ENCODE measurements at regions not wholly inside any gene's neighbourhood (a gene's known extent, or its start where the extent isn't known, plus 50 kb on each side); places are given as distances from the start of the nearest gene placed in this dataset.

GRCh38 chr4:30181918-30182317, 538.3 kb upstream of the PCDH7 start:
- no peak overlapping the region for H2AK5ac ChIP-seq (ENCODE audit: low read depth, low read length)
- H3K18ac ChIP-seq (ENCODE audit: low read length): no peak overlapping the region
- H2BK15ac ChIP-seq (ENCODE audit: low read length): no peak overlapping the region
- WGBS, 2 donors (ENCODE audit: extremely low coverage in 2 of 2, insufficient read length in 2 of 2, insufficient replicate concordance in 1 of 2): no CpG with 5 or more reads among the region's 2 CpGs
- no peak overlapping the region for H2AFZ ChIP-seq (ENCODE audit: low read length)
- H4K8ac ChIP-seq (ENCODE audit: low read depth, low read length): no peak overlapping the region
- H3K9ac ChIP-seq (ENCODE audit: low read depth, low read length, poor library complexity): no peak overlapping the region
- H3K27ac ChIP-seq (replicated peaks; ENCODE audit: low read length): no peak overlapping the region
- no peak for DNase-seq (ENCODE audit: low spot score)
- no peak overlapping the region for H3K14ac ChIP-seq (ENCODE audit: low read length)
- H3K4ac ChIP-seq (ENCODE audit: low read length): no peak overlapping the region
- H3K4me3 ChIP-seq (ENCODE audit: low read length in 2 of 2): no peak overlapping the region
- no peak overlapping the region for H3K4me2 ChIP-seq (ENCODE audit: insufficient read depth, low read length, poor library complexity, severe bottlenecking)
- no peaks in the 10 kb centered on the region for H3K9me3 ChIP-seq (replicated peaks in 1 of 2; ENCODE audit: control insufficient read depth in 2 of 2, insufficient read depth in 1 of 2, low read depth in 1 of 2, low read length in 2 of 2)
- H3K27me3 ChIP-seq (ENCODE audit: control insufficient read depth in 3 of 3, insufficient read depth in 3 of 3, low read depth in 1 of 3, low read length in 3 of 3): no peaks in the 10 kb centered on the region
- no peak overlapping the region for H2BK5ac ChIP-seq (ENCODE audit: low read length)
- H2BK120ac ChIP-seq (ENCODE audit: low read depth, low read length): no peak overlapping the region
- no peaks in the 10 kb centered on the region for H3K36me3 ChIP-seq (replicated peaks in 1 of 2; ENCODE audit: control insufficient read depth in 2 of 2, insufficient read depth in 2 of 2, low read length in 2 of 2)
- no peak overlapping the region for H3K23ac ChIP-seq (ENCODE audit: low read depth, low read length, poor library complexity)
- H2BK12ac ChIP-seq (ENCODE audit: low read length): no peak overlapping the region
- H4K91ac ChIP-seq (ENCODE audit: low read depth, low read length, poor library complexity): no peak overlapping the region
- H3K4me1 ChIP-seq (ENCODE audit: control insufficient read depth in 2 of 2, insufficient read depth in 1 of 2, low read depth in 1 of 2, low read length in 2 of 2): no peaks in the 10 kb centered on the region
- H3K79me1 ChIP-seq (ENCODE audit: low read depth, low read length): no peaks in the 10 kb centered on the region

GRCh38 chr4:30182786-30183185, 537.4 kb upstream of the PCDH7 start:
- no peak overlapping the region for H3K4me2 ChIP-seq (ENCODE audit: insufficient read depth, low read length, poor library complexity, severe bottlenecking)
- H3K27me3 ChIP-seq (ENCODE audit: control insufficient read depth in 3 of 3, insufficient read depth in 3 of 3, low read depth in 1 of 3, low read length in 3 of 3): no peaks in the 10 kb centered on the region
- H2BK5ac ChIP-seq (ENCODE audit: low read length): no peak overlapping the region
- H2BK12ac ChIP-seq (ENCODE audit: low read length): no peak overlapping the region
- no peaks in the 10 kb centered on the region for H3K4me1 ChIP-seq (ENCODE audit: control insufficient read depth in 2 of 2, insufficient read depth in 1 of 2, low read depth in 1 of 2, low read length in 2 of 2)
- H3K23ac ChIP-seq (ENCODE audit: low read depth, low read length, poor library complexity): no peak overlapping the region
- H4K91ac ChIP-seq (ENCODE audit: low read depth, low read length, poor library complexity): no peak overlapping the region
- no peak overlapping the region for H3K18ac ChIP-seq (ENCODE audit: low read length)
- no peak overlapping the region for H3K9ac ChIP-seq (ENCODE audit: low read depth, low read length, poor library complexity)
- no peaks in the 10 kb centered on the region for H3K79me1 ChIP-seq (ENCODE audit: low read depth, low read length)
- H3K4me3 ChIP-seq (ENCODE audit: low read length in 2 of 2): no peak overlapping the region
- DNase-seq (ENCODE audit: low spot score): no peak
- H2AFZ ChIP-seq (ENCODE audit: low read length): no peak overlapping the region
- H3K36me3 ChIP-seq (replicated peaks in 1 of 2; ENCODE audit: control insufficient read depth in 2 of 2, insufficient read depth in 2 of 2, low read length in 2 of 2): no peaks in the 10 kb centered on the region
- H2AK5ac ChIP-seq (ENCODE audit: low read depth, low read length): no peak overlapping the region
- no peak overlapping the region for H2BK15ac ChIP-seq (ENCODE audit: low read length)
- H3K27ac ChIP-seq (replicated peaks; ENCODE audit: low read length): no peak overlapping the region
- no peak overlapping the region for H4K8ac ChIP-seq (ENCODE audit: low read depth, low read length)
- WGBS, 2 donors (ENCODE audit: extremely low coverage in 2 of 2, insufficient read length in 2 of 2, insufficient replicate concordance in 1 of 2): no CpG with 5 or more reads among the region's 2 CpGs
- no peak overlapping the region for H3K4ac ChIP-seq (ENCODE audit: low read length)
- H3K9me3 ChIP-seq (replicated peaks in 1 of 2; ENCODE audit: control insufficient read depth in 2 of 2, insufficient read depth in 1 of 2, low read depth in 1 of 2, low read length in 2 of 2): no peaks in the 10 kb centered on the region
- no peak overlapping the region for H3K14ac ChIP-seq (ENCODE audit: low read length)
- H2BK120ac ChIP-seq (ENCODE audit: low read depth, low read length): no peak overlapping the region

- H4K8ac ChIP-seq (ENCODE audit: low read depth, low read length): no peak overlapping the region
- no peaks in the 10 kb centered on the region for H3K27me3 ChIP-seq (ENCODE audit: control insufficient read depth in 3 of 3, insufficient read depth in 3 of 3, low read depth in 1 of 3, low read length in 3 of 3)
- no peak overlapping the region for H4K91ac ChIP-seq (ENCODE audit: low read depth, low read length, poor library complexity)
- H3K27ac ChIP-seq (replicated peaks; ENCODE audit: low read length): no peak overlapping the region
- H2AK5ac ChIP-seq (ENCODE audit: low read depth, low read length): no peak overlapping the region
- no peak overlapping the region for H2BK5ac ChIP-seq (ENCODE audit: low read length)
- H3K18ac ChIP-seq (ENCODE audit: low read length): no peak overlapping the region
- no peak overlapping the region for H2BK120ac ChIP-seq (ENCODE audit: low read depth, low read length)
- H2BK15ac ChIP-seq (ENCODE audit: low read length): no peak overlapping the region
- no peak overlapping the region for H3K9ac ChIP-seq (ENCODE audit: low read depth, low read length, poor library complexity)
- no peak overlapping the region for H3K4me3 ChIP-seq (ENCODE audit: low read length in 2 of 2)
- H3K9me3 ChIP-seq (replicated peaks in 1 of 2; ENCODE audit: control insufficient read depth in 2 of 2, insufficient read depth in 1 of 2, low read depth in 1 of 2, low read length in 2 of 2): no peaks in the 10 kb centered on the region
- H3K14ac ChIP-seq (ENCODE audit: low read length): no peak overlapping the region
- no peaks in the 10 kb centered on the region for H3K36me3 ChIP-seq (replicated peaks in 1 of 2; ENCODE audit: control insufficient read depth in 2 of 2, insufficient read depth in 2 of 2, low read length in 2 of 2)
- H3K4ac ChIP-seq (ENCODE audit: low read length): no peak overlapping the region
- no peaks in the 10 kb centered on the region for H3K79me1 ChIP-seq (ENCODE audit: low read depth, low read length)
- no peaks in the 10 kb centered on the region for H3K4me1 ChIP-seq (ENCODE audit: control insufficient read depth in 2 of 2, insufficient read depth in 1 of 2, low read depth in 1 of 2, low read length in 2 of 2)
- no peak overlapping the region for H2AFZ ChIP-seq (ENCODE audit: low read length)
- no peak overlapping the region for H3K4me2 ChIP-seq (ENCODE audit: insufficient read depth, low read length, poor library complexity, severe bottlenecking)
- H3K23ac ChIP-seq (ENCODE audit: low read depth, low read length, poor library complexity): no peak overlapping the region
- no peak for DNase-seq (ENCODE audit: low spot score)
- no peak overlapping the region for H2BK12ac ChIP-seq (ENCODE audit: low read length)
These were observed 528.3 kb upstream of the PCDH7 start for GRCh38 chr4:30191902-30192301.

GRCh38 chr4:30207389-30207788, 512.8 kb upstream of the PCDH7 start:
- DNase-seq (ENCODE audit: low spot score): no peak
- H3K14ac ChIP-seq (ENCODE audit: low read length): no peak overlapping the region

More at GRCh38 chr4:30207389-30207788, 512.8 kb upstream of the PCDH7 start:
- H3K23ac ChIP-seq (ENCODE audit: low read depth, low read length, poor library complexity): no peak overlapping the region
- H3K27ac ChIP-seq (replicated peaks; ENCODE audit: low read length): no peak overlapping the region
- H2BK15ac ChIP-seq (ENCODE audit: low read length): no peak overlapping the region
- no peak overlapping the region for H2BK5ac ChIP-seq (ENCODE audit: low read length)
- no peak overlapping the region for H2BK12ac ChIP-seq (ENCODE audit: low read length)
- H3K27me3 ChIP-seq (ENCODE audit: control insufficient read depth in 3 of 3, insufficient read depth in 3 of 3, low read depth in 1 of 3, low read length in 3 of 3): no peaks in the 10 kb centered on the region
- H3K36me3 ChIP-seq (replicated peaks in 1 of 2; ENCODE audit: control insufficient read depth in 2 of 2, insufficient read depth in 2 of 2, low read length in 2 of 2): no peaks in the 10 kb centered on the region
- no peak overlapping the region for H3K4me2 ChIP-seq (ENCODE audit: insufficient read depth, low read length, poor library complexity, severe bottlenecking)
- no peak overlapping the region for H2BK120ac ChIP-seq (ENCODE audit: low read depth, low read length)
- no peak overlapping the region for H4K8ac ChIP-seq (ENCODE audit: low read depth, low read length)
- H3K9me3 ChIP-seq (replicated peaks in 1 of 2; ENCODE audit: control insufficient read depth in 2 of 2, insufficient read depth in 1 of 2, low read depth in 1 of 2, low read length in 2 of 2): no peaks in the 10 kb centered on the region
- H3K4ac ChIP-seq (ENCODE audit: low read length): no peak overlapping the region
- H3K4me1 ChIP-seq (ENCODE audit: control insufficient read depth in 2 of 2, insufficient read depth in 1 of 2, low read depth in 1 of 2, low read length in 2 of 2): no peaks in the 10 kb centered on the region
- H3K9ac ChIP-seq (ENCODE audit: low read depth, low read length, poor library complexity): no peak overlapping the region
- no peak overlapping the region for H2AK5ac ChIP-seq (ENCODE audit: low read depth, low read length)
- H3K4me3 ChIP-seq (ENCODE audit: low read length in 2 of 2): no peak overlapping the region
- no peak overlapping the region for H3K18ac ChIP-seq (ENCODE audit: low read length)
- no peaks in the 10 kb centered on the region for H3K79me1 ChIP-seq (ENCODE audit: low read depth, low read length)
- H2AFZ ChIP-seq (ENCODE audit: low read length): no peak overlapping the region
- no peak overlapping the region for H4K91ac ChIP-seq (ENCODE audit: low read depth, low read length, poor library complexity)
